22Rv1 (cell line): ENCODE measurements at regions not wholly inside any gene's neighbourhood (a gene's known extent, or its start where the extent isn't known, plus 50 kb on each side); places are given as distances from the start of the nearest gene placed in this dataset.

Source experiments
- ZFX ChIP-seq: fragments of 450-650 bp; IDR thresholded peaks from 2 replicates; pipeline ENCODE4 v1.6.1; 2017; ENCODE audit warnings: antibody characterized with exemption, borderline replicate concordance
- TF ChIP-seq, protein P1 (sequence below): fragments of 450-650 bp; IDR thresholded peaks from 2 replicates; pipeline ENCODE4 v1.5.1; 2017; ENCODE audit warnings: mild to moderate bottlenecking

- TF ChIP-seq, protein P1, sequence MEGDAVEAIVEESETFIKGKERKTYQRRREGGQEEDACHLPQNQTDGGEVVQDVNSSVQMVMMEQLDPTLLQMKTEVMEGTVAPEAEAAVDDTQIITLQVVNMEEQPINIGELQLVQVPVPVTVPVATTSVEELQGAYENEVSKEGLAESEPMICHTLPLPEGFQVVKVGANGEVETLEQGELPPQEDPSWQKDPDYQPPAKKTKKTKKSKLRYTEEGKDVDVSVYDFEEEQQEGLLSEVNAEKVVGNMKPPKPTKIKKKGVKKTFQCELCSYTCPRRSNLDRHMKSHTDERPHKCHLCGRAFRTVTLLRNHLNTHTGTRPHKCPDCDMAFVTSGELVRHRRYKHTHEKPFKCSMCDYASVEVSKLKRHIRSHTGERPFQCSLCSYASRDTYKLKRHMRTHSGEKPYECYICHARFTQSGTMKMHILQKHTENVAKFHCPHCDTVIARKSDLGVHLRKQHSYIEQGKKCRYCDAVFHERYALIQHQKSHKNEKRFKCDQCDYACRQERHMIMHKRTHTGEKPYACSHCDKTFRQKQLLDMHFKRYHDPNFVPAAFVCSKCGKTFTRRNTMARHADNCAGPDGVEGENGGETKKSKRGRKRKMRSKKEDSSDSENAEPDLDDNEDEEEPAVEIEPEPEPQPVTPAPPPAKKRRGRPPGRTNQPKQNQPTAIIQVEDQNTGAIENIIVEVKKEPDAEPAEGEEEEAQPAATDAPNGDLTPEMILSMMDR = no peak
- TF ChIP-seq ZFX = no peak
These were observed 671.7 kb downstream of the CDH11 start for GRCh38 chr16:64450177-64450576.
